ENCODE measurements at regions not wholly inside any gene's neighbourhood (a gene's known extent, or its start where the extent isn't known, plus 50 kb on each side); places are given as distances from the start of the nearest gene placed in this dataset.

DNA sequence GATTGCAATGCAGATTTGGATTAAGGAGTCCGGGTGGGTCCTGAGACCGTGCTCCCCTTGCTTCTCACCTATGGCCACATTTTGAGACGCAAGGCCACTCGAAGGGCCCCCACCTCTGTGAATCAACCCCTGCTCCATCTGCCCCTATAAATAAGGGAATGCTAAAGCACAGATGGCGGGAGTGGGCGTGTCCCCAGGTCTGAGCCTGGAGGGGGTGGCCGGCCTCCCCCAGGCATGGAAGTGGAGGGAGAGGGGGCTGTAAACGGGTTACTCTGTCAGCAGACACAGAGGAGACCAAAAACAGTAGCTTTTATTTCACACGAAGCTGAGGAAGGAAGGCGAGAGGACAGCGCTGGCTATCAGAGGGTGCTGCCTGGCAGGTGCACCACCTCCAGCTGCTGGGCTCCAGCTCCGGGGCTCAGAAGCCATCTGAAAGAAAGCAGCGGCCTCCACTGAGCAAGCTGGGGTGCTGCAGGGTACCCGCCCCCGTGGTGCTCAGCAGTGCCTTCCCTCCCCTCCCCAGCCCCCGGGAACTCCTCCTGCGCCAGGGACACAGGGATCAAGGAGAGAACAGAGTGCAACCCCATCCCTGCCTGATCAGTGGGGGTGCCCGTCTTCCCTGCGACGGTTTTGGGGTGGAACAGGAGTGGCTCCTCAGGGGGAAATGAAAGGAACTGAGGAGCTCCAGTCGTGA lies 56.7 kb upstream of the RAB6C start:
- TF ChIP-seq, protein P1, sequence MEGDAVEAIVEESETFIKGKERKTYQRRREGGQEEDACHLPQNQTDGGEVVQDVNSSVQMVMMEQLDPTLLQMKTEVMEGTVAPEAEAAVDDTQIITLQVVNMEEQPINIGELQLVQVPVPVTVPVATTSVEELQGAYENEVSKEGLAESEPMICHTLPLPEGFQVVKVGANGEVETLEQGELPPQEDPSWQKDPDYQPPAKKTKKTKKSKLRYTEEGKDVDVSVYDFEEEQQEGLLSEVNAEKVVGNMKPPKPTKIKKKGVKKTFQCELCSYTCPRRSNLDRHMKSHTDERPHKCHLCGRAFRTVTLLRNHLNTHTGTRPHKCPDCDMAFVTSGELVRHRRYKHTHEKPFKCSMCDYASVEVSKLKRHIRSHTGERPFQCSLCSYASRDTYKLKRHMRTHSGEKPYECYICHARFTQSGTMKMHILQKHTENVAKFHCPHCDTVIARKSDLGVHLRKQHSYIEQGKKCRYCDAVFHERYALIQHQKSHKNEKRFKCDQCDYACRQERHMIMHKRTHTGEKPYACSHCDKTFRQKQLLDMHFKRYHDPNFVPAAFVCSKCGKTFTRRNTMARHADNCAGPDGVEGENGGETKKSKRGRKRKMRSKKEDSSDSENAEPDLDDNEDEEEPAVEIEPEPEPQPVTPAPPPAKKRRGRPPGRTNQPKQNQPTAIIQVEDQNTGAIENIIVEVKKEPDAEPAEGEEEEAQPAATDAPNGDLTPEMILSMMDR (IDR thresholded peaks at IDR 0.05) = no peak
- TF ChIP-seq POLR2A (IDR thresholded peaks at IDR 0.05) = no peak

Measured in Peyer's patch (tissue), 4 donors.